SK-N-SH (cell line): ENCODE measurements at regions not wholly inside any gene's neighbourhood (a gene's known extent, or its start where the extent isn't known, plus 50 kb on each side); places are given as distances from the start of the nearest gene placed in this dataset.

Experiments
- CTCF ChIA-PET: fragments of 300-600, 350-600 bp; formaldehyde crosslinking; extraction: SDS; loops from one replicate; lab custom pipeline; 2021; lab: Yijun Ruan, JAX
- POLR2A ChIA-PET: fragments of 350-600 bp; sonication (Branson Sonifier 250); formaldehyde crosslinking; extraction: SDS; loops from one replicate; lab custom pipeline; 2020; ENCODE audit warnings: antibody characterized with exemption, inconsistent platforms; lab: Yijun Ruan, JAX
- DNase-seq: peaks from one replicate; pipeline ENCODE4 v3.0.0; 2012
- H2AFZ ChIP-seq: fragments of 200-600 bp; sonication (generic); 2 replicates; pipeline ENCODE4 v1.8.1; 2016; ENCODE audit warnings: antibody characterized with exemption, mild to moderate bottlenecking, low read depth
- H3F3A ChIP-seq: fragments of 200-600 bp; sonication (generic); replicated peaks from 2 replicates; pipeline ENCODE3; 2016; ENCODE audit warnings: antibody characterized with exemption, mild to moderate bottlenecking; ENCODE audit not compliant: insufficient read depth
- H3K27ac ChIP-seq, 2 experiments: fragments of 200-500 bp in 1 of 2; fragments of 200-600 bp in 1 of 2; sonication (Bioruptor generic) in 1 of 2; sonication (generic), shearing (Covaris generic) in 1 of 2; 2 replicates each; pipeline versions ENCODE4 v1.5.1 to v1.6.1; 2014 to 2016; ENCODE audit warnings: low read depth in 2 of 2, inconsistent platforms in 1 of 2, low read length in 1 of 2, mild to moderate bottlenecking in 1 of 2, mixed read lengths in 1 of 2
- H3K27me3 ChIP-seq: fragments of 200-600 bp; sonication (generic), shearing (Covaris generic); 2 replicates; pipeline ENCODE4 v1.6.1; 2016; ENCODE audit warnings: mixed run types; ENCODE audit not compliant: insufficient read depth
- H3K36me3 ChIP-seq, 2 experiments: fragments of 200-500 bp in 1 of 2; fragments of 200-600 bp in 1 of 2; sonication (Bioruptor generic) in 1 of 2; sonication (generic) in 1 of 2; replicated peaks in 1 of 2; 2 replicates each; pipeline versions ENCODE3 to v1.5.1; 2014 to 2016; ENCODE audit warnings: low read length in 1 of 2, mild to moderate bottlenecking in 1 of 2; ENCODE audit not compliant: insufficient read depth in 2 of 2, control insufficient read depth in 1 of 2
- H3K4me1 ChIP-seq, 2 experiments: fragments of 200-500 bp in 1 of 2; fragments of 200-600 bp in 1 of 2; sonication (Bioruptor generic) in 1 of 2; sonication (generic), shearing (Covaris generic) in 1 of 2; 2 replicates each; pipeline versions ENCODE4 v1.5.1 to v1.6.1; 2014 to 2016; ENCODE audit warnings: low read depth in 1 of 2, low read length in 1 of 2, mixed run types in 1 of 2; ENCODE audit not compliant: insufficient read depth in 2 of 2, control insufficient read depth in 1 of 2
- H3K4me2 ChIP-seq: fragments of 200-600 bp; sonication (generic), shearing (Covaris generic); 2 replicates; pipeline ENCODE4 v1.6.1; 2017; ENCODE audit warnings: mixed run types
- H3K4me3 ChIP-seq, 2 experiments: fragments of 200-500 bp in 1 of 2; fragments of 200-600 bp in 1 of 2; sonication (Bioruptor generic) in 1 of 2; sonication (generic), shearing (Covaris generic) in 1 of 2; 2 replicates each; pipeline versions ENCODE4 v1.5.1 to v1.8.1; 2014 to 2016; ENCODE audit warnings: low read depth in 2 of 2, inconsistent platforms in 1 of 2, low read length in 1 of 2, mild to moderate bottlenecking in 1 of 2, mixed read lengths in 1 of 2, moderate library complexity in 1 of 2
- H3K79me2 ChIP-seq: fragments of 200-600 bp; sonication (generic); 2 replicates; pipeline ENCODE4 v1.8.1; 2017; ENCODE audit warnings: mild to moderate bottlenecking; ENCODE audit not compliant: insufficient read depth
- H3K9ac ChIP-seq: fragments of 200-600 bp; sonication (generic); 2 replicates; pipeline ENCODE4 v1.6.1; 2017; ENCODE audit warnings: mixed run types
- H3K9me2 ChIP-seq: fragments of 200-600 bp; sonication (generic); 2 replicates; pipeline ENCODE4 v1.6.1; 2017; ENCODE audit warnings: mixed run types
- H3K9me3 ChIP-seq: fragments of 200-600 bp; sonication (generic); 2 replicates; pipeline ENCODE4 v1.6.1; 2017; ENCODE audit warnings: mixed run types, mild to moderate bottlenecking, moderate library complexity
- H4K20me1 ChIP-seq: fragments of 200-600 bp; sonication (generic); 2 replicates; pipeline ENCODE4 v1.6.1; 2017; ENCODE audit warnings: mild to moderate bottlenecking, mixed run types; ENCODE audit not compliant: insufficient read depth
- ELF1 ChIP-seq: IDR thresholded peaks from 2 replicates; pipeline ENCODE4 v1.4.0; 2012
- EP300 ChIP-seq, 2 experiments: IDR thresholded peaks; 2 replicates each; pipeline versions ENCODE4 v1.4.0 to v1.6.1; 2012; ENCODE audit warnings: borderline replicate concordance in 1 of 2, low read depth in 1 of 2, low read length in 1 of 2
- FOXJ3 ChIP-seq: sonication (generic); formaldehyde crosslinking; IDR thresholded peaks from 2 replicates; pipeline ENCODE4 v1.5.1; 2020; ENCODE audit warnings: mild to moderate bottlenecking, missing genetic modification reagents
- IRF3 ChIP-seq: fragments of 150-350 bp; IDR thresholded peaks from 2 replicates; pipeline ENCODE4 v1.6.1; 2016; ENCODE audit warnings: mild to moderate bottlenecking, low read depth, low read length
- JUND ChIP-seq: IDR thresholded peaks from 2 replicates; pipeline ENCODE4 v1.4.0; 2012
- MEF2A ChIP-seq: IDR thresholded peaks from 2 replicates; pipeline ENCODE4 v1.4.0; 2012; ENCODE audit warnings: low read depth, borderline replicate concordance
- MXI1 ChIP-seq: IDR thresholded peaks from 2 replicates; pipeline ENCODE4 v1.6.1; 2012; ENCODE audit warnings: mild to moderate bottlenecking, low read depth, low read length, improper control_type of control experiment
- NFIC ChIP-seq: IDR thresholded peaks from 2 replicates; pipeline ENCODE4 v1.4.0; 2012; ENCODE audit warnings: borderline replicate concordance
- NRF1 ChIP-seq: IDR thresholded peaks from 2 replicates; pipeline ENCODE4 v1.6.1; 2012; ENCODE audit warnings: low read depth, mild to moderate bottlenecking, low read length
- RAD21 ChIP-seq: IDR thresholded peaks from 2 replicates; pipeline ENCODE4 v1.6.1; 2012; ENCODE audit warnings: mild to moderate bottlenecking, low read length
- REST ChIP-seq: IDR thresholded peaks from 2 replicates; pipeline ENCODE4 v1.6.1; 2012; ENCODE audit warnings: mild to moderate bottlenecking, low read depth, low read length, moderate library complexity
- RFX5 ChIP-seq: IDR thresholded peaks from 2 replicates; pipeline ENCODE4 v1.6.1; 2012; ENCODE audit warnings: mild to moderate bottlenecking, improper control_type of control experiment, low read length
- RXRA ChIP-seq: IDR thresholded peaks from 2 replicates; pipeline ENCODE4 v1.4.0; 2012; ENCODE audit warnings: low read depth, mild to moderate bottlenecking, borderline replicate concordance
- SIN3A ChIP-seq: IDR thresholded peaks from 2 replicates; pipeline ENCODE4 v1.6.1; 2012; ENCODE audit warnings: low read depth, mild to moderate bottlenecking, low read length, moderate library complexity, borderline replicate concordance
- SMC3 ChIP-seq: IDR thresholded peaks from 2 replicates; pipeline ENCODE4 v1.6.1; 2012; ENCODE audit warnings: low read depth, low read length, improper control_type of control experiment
- TAF1 ChIP-seq: IDR thresholded peaks from 2 replicates; pipeline ENCODE4 v1.6.1; 2012; ENCODE audit warnings: low read depth, mild to moderate bottlenecking, low read length, moderate library complexity, borderline replicate concordance
- TCF12 ChIP-seq: IDR thresholded peaks from 2 replicates; pipeline ENCODE4 v1.4.0; 2012
- USF1 ChIP-seq: IDR thresholded peaks from 2 replicates; pipeline ENCODE4 v1.4.0; 2012; ENCODE audit warnings: low read depth, borderline replicate concordance
- USF2 ChIP-seq: fragments of 150-350 bp; IDR thresholded peaks from 2 replicates; pipeline ENCODE4 v1.6.1; 2017; ENCODE audit warnings: antibody characterized with exemption, low read length, low read depth, borderline replicate concordance
- WGBS: methylation state at CpG from one replicate; pipeline ENCODE4 v1.1.6; 2017; ENCODE audit warnings: low lambda C conversion rate; 5-methylcytosine and 5-hydroxymethylcytosine counted together

- TF ChIP-seq REST (no peak), SIN3A (no peak), TCF12 (no peak), SMC3 (no peak), EP300 (IDR thresholded peaks at IDR 0.05; ENCODE audit: borderline replicate concordance in 1 of 2, low read depth in 1 of 2, low read length in 1 of 2) (no peak)
- TF ChIP-seq, all 33 proteins: peak for 0
Measured at GRCh38 chr19:28396287-28396831, 816.6 kb downstream of the UQCRFS1 start (continued).

GRCh38 chr19:28394725-28395124 is 818.2 kb downstream of the UQCRFS1 start:
- no peak for DNase-seq
- Histone ChIP-seq H2AFZ (no peak overlapping the region), H3K9me2 (no peaks in the 10 kb centered on the region), H3K27me3 (0 out of 2 replicates have a peak, but pooled peaks cover 8% of the 10 kb centered on the region), H3F3A (no peaks in the 10 kb centered on the region), H3K27ac (no peak overlapping the region), H4K20me1 (no peaks in the 10 kb centered on the region), H3K4me2 (no peak overlapping the region), H3K9me3 (no peaks in the 10 kb centered on the region), H3K9ac (no peak overlapping the region), H3K4me1 (no peaks in the 10 kb centered on the region), H3K36me3 (no peaks in the 10 kb centered on the region), H3K79me2 (no peaks in the 10 kb centered on the region), H3K4me3 (no peak overlapping the region)
- ChIA-PET POLR2A (no interaction called here), CTCF (no interaction called here)
- no peak for TF ChIP-seq MEF2A
- TF ChIP-seq TAF1: no peak
- 4% methylated on average over 4 of the region's 4 CpGs for WGBS

- Histone ChIP-seq H3F3A (no peaks in the 10 kb centered on the region), H3K4me3 (no peak overlapping the region), H3K9me3 (no peaks in the 10 kb centered on the region), H3K79me2 (no peaks in the 10 kb centered on the region), H3K4me2 (0 out of 2 replicates have a peak overlapping the region, but pooled peaks have one; percentile 28), H3K27me3 (0 out of 2 replicates have a peak, but pooled peaks cover 8% of the 10 kb centered on the region), H3K4me1 (no peaks in the 10 kb centered on the region), H3K36me3 (no peaks in the 10 kb centered on the region), H3K27ac (no peak overlapping the region), H3K9ac (no peak overlapping the region), H2AFZ (no peak overlapping the region), H3K9me2 (no peaks in the 10 kb centered on the region), H4K20me1 (no peaks in the 10 kb centered on the region)
- TF ChIP-seq RAD21 (no peak), JUND (no peak), FOXJ3 (CRISPR knock-in tag) (no peak), RXRA (no peak), NFIC (no peak), USF2 (no peak), RFX5 (no peak), TAF1 (no peak), MXI1 (no peak), USF1 (no peak), NRF1 (no peak), ELF1 (no peak), IRF3 (no peak)
- WGBS: 7% methylated on average over 10 of the region's 10 CpGs
- DNase-seq: no peak
- ChIA-PET POLR2A (no interaction called here), CTCF (no interaction called here)
Measured at GRCh38 chr19:28393574-28394336, 819.2 kb downstream of the UQCRFS1 start.
